NCI-H187 (cell line): ENCODE measurements at regions not wholly inside any gene's neighbourhood (a gene's known extent, or its start where the extent isn't known, plus 50 kb on each side); places are given as distances from the start of the nearest gene placed in this dataset.
"Not testable (repeated sequence)": the region's sequence is repeated elsewhere in the genome, so short reads cannot be mapped to it uniquely, and the experiment has no call there.

Experiments
- DNase-seq, 2 experiments: peaks; one replicate each; lab custom pipeline; 2025; lab: John Stamatoyannopoulos, UW

DNA sequence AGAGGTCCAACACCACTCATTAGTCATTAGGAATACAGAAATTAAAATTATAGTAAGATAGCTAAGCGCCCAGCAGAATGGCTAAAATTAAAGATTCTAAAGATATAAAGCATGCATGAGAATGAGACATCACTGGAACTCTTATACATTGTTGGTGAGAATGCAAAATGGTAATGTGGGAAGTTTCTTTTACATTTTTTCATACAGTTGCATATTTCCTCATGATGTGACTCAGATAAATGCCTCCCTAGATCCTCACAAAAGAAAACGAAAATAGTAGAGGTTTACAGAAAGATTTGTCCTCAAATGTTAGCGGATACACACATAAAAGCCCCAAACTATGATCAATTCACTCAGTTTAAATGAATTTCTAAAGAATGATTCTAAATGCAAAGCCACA is 633.7 kb upstream of the GJE1 start:
- no peak for DNase-seq

DNA sequence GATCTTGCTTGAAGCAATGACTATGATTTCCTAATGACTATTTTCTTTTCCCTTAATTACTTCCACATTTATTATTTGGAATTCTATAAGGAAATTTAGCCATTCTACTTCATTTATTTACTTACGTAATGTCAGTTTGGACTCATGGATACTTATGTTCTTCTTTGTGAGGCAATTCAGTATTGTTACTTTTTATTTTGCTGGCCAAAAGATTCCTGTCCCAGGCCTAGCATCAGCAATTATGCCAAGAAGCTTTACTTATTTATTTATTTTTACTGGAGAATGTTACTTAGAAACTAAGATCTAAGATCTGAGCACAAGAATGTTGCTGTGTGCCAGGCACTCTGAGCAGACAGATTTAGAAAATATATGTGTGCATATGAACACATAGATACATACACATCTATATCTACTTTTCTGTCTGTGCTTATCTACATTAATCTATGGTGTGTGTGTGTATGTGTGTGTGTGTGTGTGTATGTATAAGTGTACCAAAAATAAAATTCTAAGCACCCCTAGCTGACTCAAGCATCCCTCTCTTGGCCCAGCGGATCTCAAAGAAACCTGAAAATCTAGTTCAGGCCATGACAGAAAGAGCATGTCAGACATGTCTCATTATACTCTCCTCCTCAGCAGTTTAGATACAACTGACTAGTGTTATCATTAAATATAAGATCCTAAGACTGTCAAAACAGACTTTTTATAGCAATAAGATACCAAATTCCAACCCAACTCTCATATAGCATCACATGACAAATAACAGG is 640.0 kb upstream of the GJE1 start:
- DNase-seq: no peak

DNA sequence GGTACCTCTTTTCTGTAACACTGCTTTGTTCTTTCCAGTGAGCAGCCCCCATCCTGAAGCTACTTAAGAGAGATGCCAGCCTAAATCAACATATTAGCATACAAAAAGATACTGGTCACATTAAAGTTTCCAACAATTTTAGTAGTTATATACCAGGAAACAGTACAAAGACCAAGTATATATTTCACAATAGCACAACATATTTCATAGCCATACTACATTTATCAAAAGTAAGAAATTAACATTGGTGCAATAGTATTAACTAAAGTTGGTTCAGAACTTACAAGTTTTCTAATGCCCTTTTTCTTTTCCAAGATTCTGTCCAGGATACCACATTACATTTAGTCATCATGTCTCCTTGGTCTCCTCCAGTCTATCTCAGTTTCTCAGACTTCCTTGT is 641.0 kb upstream of the GJE1 start:
- DNase-seq: no peak

- no peak for DNase-seq
Measured at GRCh38 chr6:141490982-141491381, 641.7 kb upstream of the GJE1 start.

- no peak for DNase-seq
Measured at GRCh38 chr6:141488488-141488887, 644.2 kb upstream of the GJE1 start.

DNA sequence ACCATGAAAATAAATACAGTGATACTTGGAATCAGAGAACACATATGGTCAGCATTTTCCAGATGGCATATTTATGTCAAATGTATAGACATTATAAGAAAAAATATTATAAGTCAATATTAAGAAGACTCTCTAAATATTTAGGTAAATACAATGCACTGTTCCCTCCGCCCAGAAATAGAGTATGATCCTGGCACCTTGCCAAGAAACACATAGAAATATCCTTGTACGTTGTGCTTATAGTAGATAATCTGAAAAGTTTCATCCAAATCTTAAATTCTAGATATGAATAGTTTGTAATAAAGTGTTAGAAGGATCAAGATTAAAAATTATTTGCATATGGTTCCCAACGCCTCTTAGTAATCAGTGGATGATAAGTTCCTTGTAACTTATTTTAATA is 645.8 kb upstream of the GJE1 start:
- DNase-seq: no peak

GRCh38 chr6:141484711-141485110 is 648.0 kb upstream of the GJE1 start:
- DNase-seq: no peak

- DNase-seq: no peak
Measured at GRCh38 chr6:141483598-141484061, 649.1 kb upstream of the GJE1 start.

- no peak for DNase-seq
Measured at GRCh38 chr6:141482796-141483597, 649.7 kb upstream of the GJE1 start.

GRCh38 chr6:141475259-141475658 is 657.5 kb upstream of the GJE1 start:
- DNase-seq: no peak

- no peak for DNase-seq
Measured at GRCh38 chr6:141472162-141472928, 660.4 kb upstream of the GJE1 start.

DNA sequence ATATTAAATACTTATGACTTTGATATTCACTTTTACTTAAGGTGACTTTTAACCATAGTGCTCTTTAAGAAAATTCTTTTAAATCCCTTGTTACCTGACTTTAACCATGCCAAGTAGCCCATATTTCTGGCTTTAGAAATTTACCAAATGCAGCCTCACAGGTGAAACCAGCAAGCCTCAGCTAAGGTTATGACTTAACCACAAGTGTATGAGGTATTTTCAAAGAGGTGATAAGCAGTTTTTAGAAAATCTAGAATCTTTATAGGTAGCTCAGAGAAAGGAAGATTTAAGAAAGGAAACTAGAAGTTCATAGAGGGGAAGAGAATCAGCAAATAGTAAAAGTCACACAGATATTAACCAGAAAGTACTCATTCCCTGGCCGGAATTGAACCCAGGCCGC is 661.9 kb upstream of the GJE1 start:
- no peak for DNase-seq

DNA sequence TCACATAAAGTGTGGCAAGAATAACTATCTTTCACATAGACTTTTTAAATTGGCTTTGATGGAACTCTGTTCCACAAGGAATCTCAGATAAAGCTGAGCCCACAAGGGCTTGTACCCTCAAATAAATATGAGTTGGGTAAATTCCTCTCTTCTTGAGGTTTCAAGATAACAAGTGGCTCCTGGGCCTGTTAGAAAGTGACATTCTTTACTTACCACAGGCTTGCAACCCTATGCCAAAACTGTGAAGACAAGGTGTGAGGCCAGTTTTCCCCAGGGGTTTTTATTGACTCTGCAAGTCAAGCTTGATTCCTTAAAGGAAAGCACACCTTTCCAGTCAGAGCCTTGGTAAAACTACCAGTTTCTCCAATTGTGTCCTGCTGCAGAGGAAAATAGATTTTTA is 664.8 kb upstream of the GJE1 start:
- no peak for DNase-seq

GRCh38 chr6:141467041-141467440 is 665.7 kb upstream of the GJE1 start:
- DNase-seq: no peak

DNA sequence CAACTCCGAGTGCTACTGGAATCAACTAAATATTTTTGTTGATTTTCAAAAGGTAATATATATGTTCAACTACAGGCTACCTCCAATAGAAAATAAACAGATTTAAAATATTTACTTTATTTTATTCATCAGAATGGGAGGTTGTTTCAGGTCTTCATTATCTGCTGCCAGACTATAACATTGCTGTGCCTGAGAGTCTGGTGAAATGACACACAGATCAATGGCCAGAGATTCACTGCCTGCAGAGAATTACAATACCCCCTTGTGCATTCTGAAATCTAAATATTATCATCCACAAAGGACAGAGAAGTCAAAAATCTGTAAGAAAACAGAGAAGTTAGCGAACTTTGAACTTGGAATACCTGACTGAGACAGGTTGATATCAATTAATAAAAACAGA is 667.8 kb upstream of the GJE1 start:
- peak in 1 of 2 experiments; percentile 20 for DNase-seq

- DNase-seq: peak; percentile 20 to 28
Measured at GRCh38 chr6:141464490-141464889, 668.2 kb upstream of the GJE1 start.

GRCh38 chr6:141463237-141463977 is 669.3 kb upstream of the GJE1 start:
- no peak for DNase-seq

- DNase-seq: no peak
Measured at GRCh38 chr6:141460743-141461484, 671.8 kb upstream of the GJE1 start.

DNA sequence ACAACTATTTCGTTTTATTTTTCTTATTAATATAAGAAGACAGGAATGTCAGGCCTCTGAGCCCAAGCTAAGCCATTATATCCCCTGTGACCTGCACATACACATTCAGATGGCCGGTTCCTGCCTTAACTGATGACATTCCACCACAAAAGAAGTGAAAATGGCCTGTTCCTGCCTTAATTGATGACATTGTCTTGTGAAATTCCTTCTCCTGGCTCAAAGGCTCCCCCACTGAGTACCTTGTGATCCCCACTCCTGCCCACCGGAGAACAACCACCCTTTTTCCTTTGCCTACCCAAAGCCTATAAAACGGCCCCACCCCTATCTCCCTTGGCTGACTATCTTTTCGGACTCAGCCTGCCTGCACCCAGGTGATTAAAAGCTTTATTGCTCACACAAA is 672.5 kb upstream of the GJE1 start:
- not testable (repeated sequence) for DNase-seq

GRCh38 chr6:141457984-141458383 is 674.7 kb upstream of the GJE1 start:
- not testable (repeated sequence) for DNase-seq

DNA sequence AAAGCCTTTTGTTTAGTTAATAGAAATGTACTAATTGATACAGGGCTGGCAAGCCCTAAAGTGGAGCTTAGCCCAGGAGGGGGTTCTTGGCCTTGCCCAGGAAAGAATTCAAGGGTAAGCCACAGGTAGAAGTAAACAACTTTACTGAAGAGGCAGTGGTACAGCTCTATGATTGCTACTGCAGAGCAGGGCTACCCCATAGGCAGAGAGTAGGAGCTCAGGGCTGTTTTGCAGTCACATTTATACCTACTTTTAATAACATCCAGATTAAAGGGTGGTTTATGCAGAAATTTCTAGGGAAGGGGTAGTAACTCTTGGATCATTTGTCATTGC is 680.4 kb upstream of the GJE1 start:
- no peak for DNase-seq
